OCI-LY7 (cell line): ENCODE measurements at regions not wholly inside any gene's neighbourhood (a gene's known extent, or its start where the extent isn't known, plus 50 kb on each side); places are given as distances from the start of the nearest gene placed in this dataset.

Source experiments
- BruUV-seq: library from RNA; stranded (reverse); fragments of 400-500 nt; replicated peaks from 2 replicates; lab custom pipeline; 2021; lab: Mats Ljungman, UMichigan
- CTCF ChIA-PET: fragments of 300-600 bp; sonication (Branson Sonifier 250); formaldehyde crosslinking; loops from one replicate; lab custom pipeline; 2022; ENCODE audit warnings: antibody characterized with exemption; ENCODE audit not compliant: unreplicated experiment; lab: Charles Lee
- POLR2A ChIA-PET: fragments of 300-600 bp; sonication (Branson Sonifier 250); formaldehyde crosslinking; loops from one replicate; lab custom pipeline; 2022; ENCODE audit warnings: antibody characterized with exemption; lab: Charles Lee
- DNase-seq: peaks from one replicate; pipeline ENCODE4 v3.0.0-alpha.2; 2015; ENCODE audit warnings: low spot score
- H2AFZ ChIP-seq: fragments of 200-600 bp; sonication (generic), shearing (Covaris generic); 2 replicates; pipeline ENCODE4 v1.6.1; 2014; ENCODE audit warnings: mild to moderate bottlenecking, antibody characterized with exemption, low read length, moderate library complexity
- H3K27ac ChIP-seq: fragments of 200-600 bp; sonication (generic); 2 replicates; pipeline ENCODE4 v1.5.1; 2014; ENCODE audit warnings: mixed run types, low read depth, mild to moderate bottlenecking, moderate library complexity, low read length, inconsistent platforms; ENCODE audit not compliant: poor library complexity, severe bottlenecking
- H3K36me3 ChIP-seq: fragments of 200-600 bp; sonication (generic); 2 replicates; pipeline ENCODE4 v1.6.1; 2014; ENCODE audit warnings: mild to moderate bottlenecking, antibody characterized with exemption, low read length, moderate library complexity, mixed read lengths; ENCODE audit not compliant: insufficient read depth
- H3K4me1 ChIP-seq: fragments of 200-600 bp; sonication (generic); 2 replicates; pipeline ENCODE4 v1.5.1; 2014; ENCODE audit warnings: mild to moderate bottlenecking, low read length; ENCODE audit not compliant: insufficient read depth, poor library complexity, severe bottlenecking
- H3K4me2 ChIP-seq: fragments of 200-600 bp; sonication (generic); 2 replicates; pipeline ENCODE4 v1.6.1; 2014; ENCODE audit warnings: mild to moderate bottlenecking, low read length
- H3K4me3 ChIP-seq: fragments of 200-600 bp; sonication (generic); 2 replicates; pipeline ENCODE4 v1.5.1; 2014; ENCODE audit warnings: mild to moderate bottlenecking, low read depth, low read length; ENCODE audit not compliant: poor library complexity, severe bottlenecking
- H3K79me2 ChIP-seq: fragments of 200-600 bp; sonication (generic); 2 replicates; pipeline ENCODE4 v1.6.1; 2016; ENCODE audit warnings: low read depth, mild to moderate bottlenecking, low read length, moderate library complexity, mixed read lengths; ENCODE audit not compliant: insufficient read depth
- H3K9me2 ChIP-seq: fragments of 200-600 bp; sonication (generic); 2 replicates; pipeline ENCODE4 v1.6.1; 2016; ENCODE audit warnings: mild to moderate bottlenecking, low read length, mixed read lengths; ENCODE audit not compliant: insufficient read depth
- H3K9me3 ChIP-seq: fragments of 200-600 bp; sonication (generic); 2 replicates; pipeline ENCODE4 v1.6.1; 2014; ENCODE audit warnings: mild to moderate bottlenecking, mixed run types, low read length, mixed read lengths
- H4K20me1 ChIP-seq: fragments of 200-600 bp; sonication (generic); 2 replicates; pipeline ENCODE4 v1.6.1; 2014; ENCODE audit warnings: mild to moderate bottlenecking, antibody characterized with exemption, low read length, moderate library complexity, mixed read lengths; ENCODE audit not compliant: insufficient read depth
- EZH2phosphoT487 ChIP-seq: fragments of 200-600 bp; sonication (generic); IDR thresholded peaks from 2 replicates; pipeline ENCODE4 v1.6.1; 2018; ENCODE audit warnings: low read depth, borderline replicate concordance, mild to moderate bottlenecking, mixed run types, antibody characterized with exemption, low read length, moderate library complexity, mixed read lengths
- intact Hi-C: fragments of 100-400 bp; cut with micrococcal nuclease; formaldehyde crosslinking; loops from one replicate; pipeline ENCODE4 v1.10.0; 2022; ENCODE audit not compliant: unreplicated experiment
- TF ChIP-seq, protein P1 (sequence below): fragments of 200-600 bp; sonication (generic); conservative IDR thresholded peaks from 2 replicates; pipeline ENCODE4 v1.5.1; 2014; ENCODE audit warnings: mild to moderate bottlenecking, antibody characterized with exemption, low read length, moderate library complexity, mixed read lengths

DNA sequence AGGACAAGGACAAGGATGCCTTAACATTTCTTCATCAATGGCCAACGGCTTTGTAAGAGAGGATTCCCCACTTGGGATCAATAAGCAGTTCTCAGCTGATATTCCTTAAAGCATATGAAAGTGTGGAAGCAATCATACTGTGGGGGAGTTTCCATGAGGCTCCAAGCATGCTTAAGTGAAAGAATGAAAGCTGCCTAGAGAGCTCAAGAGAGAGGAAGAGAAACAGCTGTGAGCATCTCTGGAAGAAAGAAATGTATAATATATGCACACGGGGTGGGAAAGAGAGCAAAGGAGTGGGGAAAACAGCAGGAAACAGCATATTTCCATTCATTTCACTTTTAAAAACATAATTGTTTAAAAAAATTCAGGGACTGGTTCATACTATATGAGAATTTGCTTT lies 94.7 kb upstream of the WARS2 start:
- TF ChIP-seq, protein P1, sequence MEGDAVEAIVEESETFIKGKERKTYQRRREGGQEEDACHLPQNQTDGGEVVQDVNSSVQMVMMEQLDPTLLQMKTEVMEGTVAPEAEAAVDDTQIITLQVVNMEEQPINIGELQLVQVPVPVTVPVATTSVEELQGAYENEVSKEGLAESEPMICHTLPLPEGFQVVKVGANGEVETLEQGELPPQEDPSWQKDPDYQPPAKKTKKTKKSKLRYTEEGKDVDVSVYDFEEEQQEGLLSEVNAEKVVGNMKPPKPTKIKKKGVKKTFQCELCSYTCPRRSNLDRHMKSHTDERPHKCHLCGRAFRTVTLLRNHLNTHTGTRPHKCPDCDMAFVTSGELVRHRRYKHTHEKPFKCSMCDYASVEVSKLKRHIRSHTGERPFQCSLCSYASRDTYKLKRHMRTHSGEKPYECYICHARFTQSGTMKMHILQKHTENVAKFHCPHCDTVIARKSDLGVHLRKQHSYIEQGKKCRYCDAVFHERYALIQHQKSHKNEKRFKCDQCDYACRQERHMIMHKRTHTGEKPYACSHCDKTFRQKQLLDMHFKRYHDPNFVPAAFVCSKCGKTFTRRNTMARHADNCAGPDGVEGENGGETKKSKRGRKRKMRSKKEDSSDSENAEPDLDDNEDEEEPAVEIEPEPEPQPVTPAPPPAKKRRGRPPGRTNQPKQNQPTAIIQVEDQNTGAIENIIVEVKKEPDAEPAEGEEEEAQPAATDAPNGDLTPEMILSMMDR: no peak
- no peak for TF ChIP-seq EZH2phosphoT487
- Histone ChIP-seq H4K20me1 (no peaks in the 10 kb centered on the region), H3K4me2 (no peak overlapping the region), H3K27ac (no peak overlapping the region), H2AFZ (no peak overlapping the region), H3K79me2 (no peaks in the 10 kb centered on the region), H3K4me1 (no peaks in the 10 kb centered on the region), H3K9me3 (no peaks in the 10 kb centered on the region), H3K36me3 (no peaks in the 10 kb centered on the region), H3K4me3 (no peak overlapping the region), H3K9me2 (no peaks in the 10 kb centered on the region)
- ChIA-PET CTCF (no interaction called here), POLR2A (no interaction called here)
- intact Hi-C loops: no loop called here
- DNase-seq: no peak
- no TSS peak for BruUV-seq

- intact Hi-C loops: no loop called here
- Histone ChIP-seq H3K36me3 (no peaks in the 10 kb centered on the region), H3K4me1 (no peaks in the 10 kb centered on the region), H3K79me2 (no peaks in the 10 kb centered on the region), H3K9me3 (no peaks in the 10 kb centered on the region), H2AFZ (no peak overlapping the region), H3K4me2 (no peak overlapping the region), H4K20me1 (no peaks in the 10 kb centered on the region), H3K9me2 (no peaks in the 10 kb centered on the region), H3K27ac (no peak overlapping the region), H3K4me3 (no peak overlapping the region)
- CTCF ChIA-PET: interaction anchor here (0.5 kb wide), 1 partner anchor 1995 kb away, joined by 4 read pairs; no protein-coding TSS in a partner anchor
- no TSS peak for BruUV-seq
- POLR2A ChIA-PET: no interaction called here
- no peak for TF ChIP-seq EZH2phosphoT487
- TF ChIP-seq, protein P1: no peak
- DNase-seq: no peak
These were observed 105.4 kb upstream of the WARS2 start for GRCh38 chr1:119245881-119246280.

GRCh38 chr1:119249283-119249682 lies 108.8 kb upstream of the WARS2 start:
- Histone ChIP-seq H3K9me3 (no peaks in the 10 kb centered on the region), H2AFZ (no peak overlapping the region), H3K79me2 (no peaks in the 10 kb centered on the region), H3K27ac (no peak overlapping the region), H3K9me2 (no peaks in the 10 kb centered on the region), H4K20me1 (no peaks in the 10 kb centered on the region), H3K4me3 (no peak overlapping the region), H3K36me3 (no peaks in the 10 kb centered on the region), H3K4me1 (no peaks in the 10 kb centered on the region), H3K4me2 (no peak overlapping the region)
- ChIA-PET CTCF (no interaction called here), POLR2A (no interaction called here)
- intact Hi-C loops: no loop called here
- no peak for TF ChIP-seq EZH2phosphoT487
- TF ChIP-seq, protein P1: no peak
- no peak for DNase-seq
- no TSS peak for BruUV-seq
